ENCODE measurements at regions not wholly inside any gene's neighbourhood (a gene's known extent, or its start where the extent isn't known, plus 50 kb on each side); places are given as distances from the start of the nearest gene placed in this dataset.

DNA sequence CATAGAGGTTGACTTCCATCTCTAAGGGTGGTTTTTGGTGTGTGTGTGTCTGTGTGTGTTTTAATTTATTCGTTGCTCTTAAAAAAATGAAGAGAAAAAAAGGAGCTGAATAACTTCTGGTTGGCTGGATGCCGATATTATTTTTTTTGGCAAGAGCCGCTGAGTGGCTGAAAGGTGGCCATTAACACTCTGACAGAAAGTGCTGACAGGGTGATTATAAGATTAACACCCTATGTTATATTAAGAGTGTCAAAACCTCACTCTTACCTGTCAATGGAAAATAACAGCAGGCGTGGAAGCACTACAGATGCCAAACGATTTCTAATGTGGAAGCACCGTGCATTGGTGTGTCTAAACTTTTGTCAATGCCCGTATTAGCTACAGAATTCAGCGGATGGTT, 622.5 kb downstream of the ANKRD50 start:
- Histone ChIP-seq H3K4me1 (ENCODE audit: control insufficient read depth in 2 of 2, insufficient read depth in 2 of 2, low read length in 2 of 2) (no peaks in the 10 kb centered on the region), H3K27ac (ENCODE audit: low read depth, low read length) (no peak overlapping the region), H3K27me3 (ENCODE audit: control insufficient read depth in 2 of 2, insufficient read depth in 2 of 2, low read length in 2 of 2) (no peaks in the 10 kb centered on the region), H3K36me3 (ENCODE audit: control insufficient read depth in 2 of 3, insufficient read depth in 3 of 3, low read length in 3 of 3) (no peaks in the 10 kb centered on the region), H3K9me3 (ENCODE audit: control insufficient read depth in 2 of 3, low read length in 3 of 3) (no peaks in the 10 kb centered on the region), H3K4me3 (ENCODE audit: low read length) (no peak overlapping the region)
- Mint-ChIP-seq H3K9me3 (peaks cover 0 to 15% (median 0%) of the 10 kb centered on the region in 11 donors), H3K27me3 (no peaks in the 10 kb centered on the region), H3K27ac (no peak overlapping the region), H3K4me3 (no peak overlapping the region), H3K36me3 (peaks cover 0 to 4% (median 0%) of the 10 kb centered on the region in 5 donors), H3K4me1 (no peaks in the 10 kb centered on the region)
- ChIA-PET POLR2A (no interaction called here), CTCF (interaction anchor here (0.5 kb wide), 1 partner anchor 18 kb away, joined by 3 read pairs; no protein-coding TSS in a partner anchor)
- ATAC-seq (no peak), DNase-seq (no peak)
- intact Hi-C loops (cut with micrococcal nuclease) = no loop called here

DNA sequence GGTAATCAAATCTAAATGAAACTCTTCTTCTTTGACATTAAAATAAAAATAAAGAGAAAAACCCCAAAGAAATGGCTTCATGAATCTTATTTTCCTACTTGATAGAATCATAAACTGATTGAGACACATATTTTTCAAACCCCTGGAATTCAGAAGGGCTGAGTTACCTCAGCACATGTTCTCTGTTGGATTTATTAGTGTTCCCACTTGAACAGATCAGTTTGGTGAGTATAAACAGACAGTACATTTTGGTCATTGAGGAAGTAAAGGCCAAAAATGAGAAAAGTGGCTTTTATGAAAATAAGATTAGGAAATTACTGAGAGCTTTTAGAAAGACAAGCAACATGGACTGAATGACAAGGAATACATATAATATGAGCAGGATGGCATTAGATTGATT, 620.4 kb downstream of the ANKRD50 start:
- intact Hi-C loops (cut with micrococcal nuclease) = no loop called here
- Histone ChIP-seq H3K27me3 (ENCODE audit: control insufficient read depth in 2 of 2, insufficient read depth in 2 of 2, low read length in 2 of 2) (no peaks in the 10 kb centered on the region), H3K9me3 (ENCODE audit: control insufficient read depth in 2 of 3, low read length in 3 of 3) (no peaks in the 10 kb centered on the region), H3K4me1 (ENCODE audit: control insufficient read depth in 2 of 2, insufficient read depth in 2 of 2, low read length in 2 of 2) (no peaks in the 10 kb centered on the region), H3K27ac (ENCODE audit: low read depth, low read length) (no peak overlapping the region), H3K4me3 (ENCODE audit: low read length) (no peak overlapping the region), H3K36me3 (ENCODE audit: control insufficient read depth in 2 of 3, insufficient read depth in 3 of 3, low read length in 3 of 3) (no peaks in the 10 kb centered on the region)
- H3K4me3 Mint-ChIP-seq = no peak overlapping the region
- peaks cover 0 to 4% (median 0%) of the 10 kb centered on the region in 5 donors for H3K36me3 Mint-ChIP-seq
- ChIA-PET CTCF (no interaction called here), POLR2A (no interaction called here)
- peaks cover 0 to 12% (median 0%) of the 10 kb centered on the region in 11 donors for H3K9me3 Mint-ChIP-seq
- DNase-seq = no peak
- no peaks in the 10 kb centered on the region for H3K27me3 Mint-ChIP-seq
- ATAC-seq = no peak
- no peaks in the 10 kb centered on the region for H3K4me1 Mint-ChIP-seq
- no peak overlapping the region for H3K27ac Mint-ChIP-seq

DNA sequence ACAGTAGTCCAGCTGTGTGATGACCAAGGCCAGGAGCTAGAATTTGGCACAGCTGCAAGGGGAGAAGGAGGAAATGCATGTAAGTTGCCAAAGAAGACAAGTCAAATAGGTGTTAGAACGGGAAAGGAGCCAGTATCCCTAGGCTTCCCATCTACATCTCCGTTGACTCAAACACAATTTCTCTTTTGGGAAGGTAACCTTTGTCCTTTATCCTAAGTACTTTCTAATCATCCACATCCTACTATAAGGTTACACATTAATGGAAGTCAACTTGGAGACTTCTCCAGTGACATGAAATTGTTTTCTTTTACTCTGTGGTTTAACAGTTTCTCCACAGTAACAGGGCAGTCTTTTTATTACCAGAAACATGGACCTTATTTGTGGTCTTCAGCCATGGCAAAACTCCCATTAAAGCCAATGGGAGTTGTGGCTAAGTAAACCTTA, 620.0 kb downstream of the ANKRD50 start:
- Histone ChIP-seq H3K4me1 (ENCODE audit: control insufficient read depth in 2 of 2, insufficient read depth in 2 of 2, low read length in 2 of 2) (no peaks in the 10 kb centered on the region), H3K9me3 (ENCODE audit: control insufficient read depth in 2 of 3, low read length in 3 of 3) (no peaks in the 10 kb centered on the region), H3K27ac (ENCODE audit: low read depth, low read length) (no peak overlapping the region), H3K36me3 (ENCODE audit: control insufficient read depth in 2 of 3, insufficient read depth in 3 of 3, low read length in 3 of 3) (no peaks in the 10 kb centered on the region), H3K4me3 (ENCODE audit: low read length) (no peak overlapping the region), H3K27me3 (ENCODE audit: control insufficient read depth in 2 of 2, insufficient read depth in 2 of 2, low read length in 2 of 2) (no peaks in the 10 kb centered on the region)
- ATAC-seq (no peak), DNase-seq (no peak)
- H3K4me3 Mint-ChIP-seq = no peak overlapping the region
- ChIA-PET POLR2A (no interaction called here), CTCF (no interaction called here)
- no peaks in the 10 kb centered on the region for H3K27me3 Mint-ChIP-seq
- H3K36me3 Mint-ChIP-seq = peaks cover 0 to 4% (median 0%) of the 10 kb centered on the region in 5 donors
- intact Hi-C loops (cut with micrococcal nuclease) = no loop called here
- no peak overlapping the region for H3K27ac Mint-ChIP-seq
- H3K9me3 Mint-ChIP-seq = peaks cover 0 to 12% (median 0%) of the 10 kb centered on the region in 11 donors
- H3K4me1 Mint-ChIP-seq = no peaks in the 10 kb centered on the region

DNA sequence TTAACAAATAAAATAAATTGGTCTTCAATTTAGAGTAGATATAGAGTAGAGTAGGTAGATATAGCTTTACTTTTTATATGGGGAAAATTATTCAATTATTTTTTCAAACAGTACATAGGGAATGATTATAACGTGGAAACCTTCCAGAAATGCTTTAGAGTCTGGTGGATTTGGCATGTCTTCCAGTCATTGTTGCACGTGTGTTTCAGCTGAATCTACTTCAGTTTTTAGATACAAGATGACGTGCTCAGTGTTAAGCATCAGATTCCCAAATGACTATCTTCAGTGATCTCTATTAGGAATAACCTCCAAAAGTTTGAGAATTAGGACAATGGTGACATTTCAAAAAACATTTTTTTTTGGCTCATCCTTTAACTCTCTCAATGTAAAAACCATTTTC, 616.9 kb downstream of the ANKRD50 start:
- ChIA-PET POLR2A (no interaction called here), CTCF (no interaction called here)
- no peak overlapping the region for H3K27ac ChIP-seq (ENCODE audit: low read depth, low read length)
- H3K9me3 ChIP-seq (ENCODE audit: control insufficient read depth in 2 of 3, low read length in 3 of 3) = no peaks in the 10 kb centered on the region
- H3K9me3 Mint-ChIP-seq = peaks cover 0 to 12% (median 0%) of the 10 kb centered on the region in 11 donors
- DNase-seq = no peak
- intact Hi-C loops (cut with micrococcal nuclease) = no loop called here
- H3K4me1 ChIP-seq (ENCODE audit: control insufficient read depth in 2 of 2, insufficient read depth in 2 of 2, low read length in 2 of 2) = no peaks in the 10 kb centered on the region
- H3K36me3 Mint-ChIP-seq = peaks cover 0 to 4% (median 0%) of the 10 kb centered on the region in 5 donors
- no peaks in the 10 kb centered on the region for H3K36me3 ChIP-seq (ENCODE audit: control insufficient read depth in 2 of 3, insufficient read depth in 3 of 3, low read length in 3 of 3)
- no peak for ATAC-seq
- H3K4me3 ChIP-seq (ENCODE audit: low read length) = no peak overlapping the region
- no peak overlapping the region for H3K27ac Mint-ChIP-seq
- no peaks in the 10 kb centered on the region for H3K4me1 Mint-ChIP-seq
- H3K27me3 Mint-ChIP-seq = no peaks in the 10 kb centered on the region
- H3K27me3 ChIP-seq (ENCODE audit: control insufficient read depth in 2 of 2, insufficient read depth in 2 of 2, low read length in 2 of 2) = no peaks in the 10 kb centered on the region
- no peak overlapping the region for H3K4me3 Mint-ChIP-seq

DNA sequence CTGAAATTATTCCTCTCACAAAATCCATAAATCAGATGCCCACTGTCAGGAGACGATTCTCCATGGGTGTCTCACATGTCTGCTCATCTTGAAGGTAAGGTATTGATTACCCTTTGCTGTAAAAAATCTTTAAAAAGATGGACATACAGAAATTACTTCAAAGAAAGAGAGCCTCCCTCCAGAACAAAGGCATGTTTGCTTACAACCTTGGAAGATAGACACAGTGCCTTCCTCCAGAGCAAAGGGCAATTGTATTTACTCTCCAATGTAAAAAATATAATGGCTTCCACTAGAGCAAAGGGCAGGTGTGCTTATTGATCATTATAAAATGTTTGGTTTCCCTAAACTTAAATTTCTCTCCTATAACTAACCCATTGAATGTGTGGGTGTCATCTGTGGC, 616.2 kb downstream of the ANKRD50 start:
- CTCF ChIA-PET = no interaction called here
- POLR2A ChIA-PET = no interaction called here

DNA sequence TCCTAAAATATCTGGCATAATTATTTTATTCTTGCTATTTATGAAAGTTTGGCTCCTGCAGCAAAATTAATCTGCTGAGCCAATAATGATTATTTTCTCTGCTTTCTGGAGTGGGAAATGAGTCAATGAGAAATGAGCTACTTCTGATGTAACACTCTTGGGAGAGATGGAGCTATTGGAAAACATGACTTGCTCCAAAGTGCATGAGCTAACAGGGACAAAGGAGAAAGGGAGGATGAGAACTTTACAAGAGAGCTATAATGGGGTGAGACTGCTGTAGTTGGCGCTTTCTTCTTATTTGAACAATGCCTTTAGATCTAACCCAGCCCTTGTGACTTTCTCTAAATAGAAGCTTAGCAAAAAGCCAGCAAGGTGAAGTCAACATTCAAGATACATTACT, 615.1 kb downstream of the ANKRD50 start:
- no peaks in the 10 kb centered on the region for H3K27me3 Mint-ChIP-seq
- H3K27ac Mint-ChIP-seq = no peak overlapping the region
- CTCF ChIA-PET = no interaction called here
- Histone ChIP-seq H3K27ac (ENCODE audit: low read depth, low read length) (no peak overlapping the region), H3K4me3 (ENCODE audit: low read length) (no peak overlapping the region), H3K27me3 (ENCODE audit: control insufficient read depth in 2 of 2, insufficient read depth in 2 of 2, low read length in 2 of 2) (no peaks in the 10 kb centered on the region), H3K9me3 (ENCODE audit: control insufficient read depth in 2 of 3, low read length in 3 of 3) (no peaks in the 10 kb centered on the region), H3K4me1 (ENCODE audit: control insufficient read depth in 2 of 2, insufficient read depth in 2 of 2, low read length in 2 of 2) (no peaks in the 10 kb centered on the region), H3K36me3 (ENCODE audit: control insufficient read depth in 2 of 3, insufficient read depth in 3 of 3, low read length in 3 of 3) (no peaks in the 10 kb centered on the region)
- no peaks in the 10 kb centered on the region for H3K4me1 Mint-ChIP-seq
- DNase-seq (no peak), ATAC-seq (no peak)
- H3K9me3 Mint-ChIP-seq = peaks cover 0 to 9% (median 0%) of the 10 kb centered on the region in 11 donors
- intact Hi-C loops (cut with micrococcal nuclease) = no loop called here
- peaks cover 0 to under 1% (median 0%) of the 10 kb centered on the region in 5 donors for H3K36me3 Mint-ChIP-seq
- no peak overlapping the region for H3K4me3 Mint-ChIP-seq
- POLR2A ChIA-PET = no interaction called here

More for the DNA sequence above, 616.2 kb downstream of the ANKRD50 start:
- intact Hi-C loops (cut with micrococcal nuclease) = no loop called here
- H3K27ac ChIP-seq (ENCODE audit: low read depth, low read length) = no peak overlapping the region
- H3K27me3 ChIP-seq (ENCODE audit: control insufficient read depth in 2 of 2, insufficient read depth in 2 of 2, low read length in 2 of 2) = no peaks in the 10 kb centered on the region
- DNase-seq (no peak), ATAC-seq (no peak)
- Mint-ChIP-seq H3K27ac (no peak overlapping the region), H3K36me3 (peaks cover 0 to 4% (median 0%) of the 10 kb centered on the region in 5 donors), H3K4me3 (no peak overlapping the region), H3K27me3 (no peaks in the 10 kb centered on the region), H3K9me3 (peaks cover 0 to 12% (median 0%) of the 10 kb centered on the region in 11 donors), H3K4me1 (no peaks in the 10 kb centered on the region)
- no peaks in the 10 kb centered on the region for H3K9me3 ChIP-seq (ENCODE audit: control insufficient read depth in 2 of 3, low read length in 3 of 3)
- H3K36me3 ChIP-seq (ENCODE audit: control insufficient read depth in 2 of 3, insufficient read depth in 3 of 3, low read length in 3 of 3) = no peaks in the 10 kb centered on the region
- H3K4me1 ChIP-seq (ENCODE audit: control insufficient read depth in 2 of 2, insufficient read depth in 2 of 2, low read length in 2 of 2) = no peaks in the 10 kb centered on the region
- H3K4me3 ChIP-seq (ENCODE audit: low read length) = no peak overlapping the region

DNA sequence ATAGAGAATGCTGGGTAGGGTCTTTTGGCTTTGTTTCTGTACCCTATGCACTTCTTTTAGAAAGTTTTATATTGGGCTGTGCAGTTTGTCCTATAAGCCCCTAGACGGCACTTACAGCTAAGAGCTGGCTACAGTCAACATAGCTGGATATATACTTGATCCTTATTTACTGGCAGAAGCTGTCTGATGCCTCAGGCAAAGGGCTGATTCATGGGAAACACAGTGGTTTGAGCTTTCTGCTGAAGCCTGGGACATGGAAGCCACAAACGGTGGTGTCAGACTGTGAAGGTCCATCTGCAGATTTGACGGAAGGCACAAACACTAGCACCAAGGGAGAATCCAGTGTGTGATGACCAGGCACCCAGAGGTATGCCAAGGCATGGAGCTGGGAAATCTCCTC, 608.4 kb downstream of the ANKRD50 start:
- no peak for ATAC-seq
- H3K27me3 Mint-ChIP-seq = peaks cover 0 to 5% (median 0%) of the 10 kb centered on the region in 5 donors
- H3K4me3 Mint-ChIP-seq = no peak overlapping the region
- CTCF ChIA-PET = no interaction called here
- no peaks in the 10 kb centered on the region for H3K9me3 ChIP-seq (ENCODE audit: control insufficient read depth in 2 of 3, low read length in 3 of 3)
- DNase-seq = no peak
- H3K4me1 Mint-ChIP-seq = no peaks in the 10 kb centered on the region
- no peaks in the 10 kb centered on the region for H3K27me3 ChIP-seq (ENCODE audit: control insufficient read depth in 2 of 2, insufficient read depth in 2 of 2, low read length in 2 of 2)
- H3K27ac Mint-ChIP-seq = no peak overlapping the region
- intact Hi-C loops (cut with micrococcal nuclease) = no loop called here
- POLR2A ChIA-PET = no interaction called here
- H3K4me1 ChIP-seq (ENCODE audit: control insufficient read depth in 2 of 2, insufficient read depth in 2 of 2, low read length in 2 of 2) = no peaks in the 10 kb centered on the region
- H3K9me3 Mint-ChIP-seq = peaks cover 0 to 14% (median 0%) of the 10 kb centered on the region in 11 donors
- H3K36me3 ChIP-seq (ENCODE audit: control insufficient read depth in 2 of 3, insufficient read depth in 3 of 3, low read length in 3 of 3) = no peaks in the 10 kb centered on the region
- no peak overlapping the region for H3K4me3 ChIP-seq (ENCODE audit: low read length)
- H3K36me3 Mint-ChIP-seq = no peaks in the 10 kb centered on the region
- H3K27ac ChIP-seq (ENCODE audit: low read depth, low read length) = no peak overlapping the region

Measured in naive thymus-derived CD4-positive, alpha-beta T cell (primary cell).